Gastroesophageal sphincter (tissue), 3 donors: ENCODE measurements at regions not wholly inside any gene's neighbourhood (a gene's known extent, or its start where the extent isn't known, plus 50 kb on each side); places are given as distances from the start of the nearest gene placed in this dataset.

Source experiments
- CTCF ChIP-seq, 4 experiments: fragments of 200-600 bp in 2 of 4; fragments of 450-650 bp in 2 of 4; sonication (generic) in 1 of 4; IDR thresholded peaks; one replicate each; pipeline ENCODE4 v1.5.1; 2017 to 2019; ENCODE audit warnings: antibody characterized with exemption in 4 of 4, mild to moderate bottlenecking in 2 of 4, moderate library complexity in 2 of 4
- POLR2AphosphoS5 ChIP-seq: sonication (generic); formaldehyde crosslinking; IDR thresholded peaks from one replicate; pipeline ENCODE4 v1.6.1; 2017; ENCODE audit warnings: antibody characterized with exemption

GRCh38 chr3:151550642-151551041 is 89.8 kb upstream of the IGSF10 start:
- TF ChIP-seq POLR2AphosphoS5: no peak
- TF ChIP-seq CTCF (IDR thresholded peaks at IDR 0.05): no peak
